CD4-positive, alpha-beta T cell treated with Interleukin-17A for 4 hours (primary cell): ENCODE measurements at regions not wholly inside any gene's neighbourhood (a gene's known extent, or its start where the extent isn't known, plus 50 kb on each side); places are given as distances from the start of the nearest gene placed in this dataset.

ENCODE experiments used
- DNase-seq: peaks from one replicate; pipeline ENCODE4 v3.0.0-alpha.2; 2020; ENCODE audit warnings: mixed read lengths

- no peak for DNase-seq
These were observed 119.7 kb downstream of the GDAP2 start for GRCh38 chr1:117809764-117810163.

- DNase-seq: no peak
These were observed 118.9 kb downstream of the GDAP2 start for GRCh38 chr1:117810553-117810952.

- no peak for DNase-seq
These were observed 116.4 kb downstream of the GDAP2 start for GRCh38 chr1:117812869-117813511.
